H1 (cell line): ENCODE measurements at regions not wholly inside any gene's neighbourhood (a gene's known extent, or its start where the extent isn't known, plus 50 kb on each side); places are given as distances from the start of the nearest gene placed in this dataset.

Experiments used
- CTCF ChIA-PET: fragments of 300-600 bp; sonication (Branson Sonifier 250); formaldehyde crosslinking; loops from one replicate; lab custom pipeline; 2021; ENCODE audit not compliant: partially characterized antibody; lab: Charles Lee
- POLR2A ChIA-PET: fragments of 300-600 bp; sonication (Branson Sonifier 250); formaldehyde crosslinking; loops from one replicate; lab custom pipeline; 2021; ENCODE audit warnings: inconsistent platforms; ENCODE audit not compliant: partially characterized antibody; lab: Charles Lee
- DNase-seq, 2 experiments: peaks; one replicate each; pipeline versions ENCODE4 v3.0.0 to v3.0.0-alpha.2; 2010 to 2022; ENCODE audit warnings: low spot score in 2 of 2, low read depth in 1 of 2, mixed read lengths in 1 of 2
- FAIRE-seq: peaks from 2 replicates; lab custom pipeline; 2011; peaks lifted over from hg19 to GRCh38; lab: Jason Lieb, UNC
- H2AFZ ChIP-seq: 2 replicates; pipeline ENCODE4 v1.8.1; 2012; ENCODE audit warnings: low read length, inconsistent platforms
- H2AK5ac ChIP-seq: 2 replicates; pipeline ENCODE4 v1.6.1; 2013; ENCODE audit warnings: low read depth, low read length
- H2BK120ac ChIP-seq: replicated peaks from 2 replicates; pipeline ENCODE3; 2013; ENCODE audit warnings: low read depth, low read length, inconsistent platforms
- H2BK12ac ChIP-seq: 2 replicates; pipeline ENCODE4 v1.6.1; 2013; ENCODE audit warnings: low read depth, low read length
- H2BK15ac ChIP-seq: 2 replicates; pipeline ENCODE4 v1.6.1; 2013; ENCODE audit warnings: low read length
- H2BK20ac ChIP-seq: 2 replicates; pipeline ENCODE4 v1.6.1; 2013; ENCODE audit warnings: low read length
- H2BK5ac ChIP-seq: 2 replicates; pipeline ENCODE4 v1.6.1; 2013; ENCODE audit warnings: low read depth, low read length
- H3K14ac ChIP-seq: 2 replicates; pipeline ENCODE4 v1.6.1; 2013; ENCODE audit warnings: inconsistent platforms; ENCODE audit not compliant: insufficient read length
- H3K18ac ChIP-seq: 2 replicates; pipeline ENCODE4 v1.6.1; 2013; ENCODE audit warnings: low read length; ENCODE audit errors: extremely low read depth
- H3K23ac ChIP-seq: 2 replicates; pipeline ENCODE4 v1.6.1; 2013; ENCODE audit warnings: inconsistent platforms; ENCODE audit not compliant: insufficient read length
- H3K23me2 ChIP-seq: 2 replicates; pipeline ENCODE4 v1.6.1; 2013; ENCODE audit warnings: low read depth, low read length
- H3K27ac ChIP-seq: 2 replicates; pipeline ENCODE4 v1.6.1; 2011; ENCODE audit warnings: low read depth, low read length, inconsistent platforms
- H3K27me3 ChIP-seq, 4 experiments: replicated peaks in 1 of 4; 1 replicate in 1 of 4; 2 replicates in 3 of 4; pipeline versions ENCODE4 v1.6.1 to v1.8.1; 2011 to 2013; ENCODE audit warnings: low read length in 3 of 4, mild to moderate bottlenecking in 3 of 4, inconsistent platforms in 2 of 4, mixed read lengths in 2 of 4, moderate library complexity in 1 of 4; ENCODE audit not compliant: control insufficient read depth in 3 of 4, insufficient read depth in 3 of 4; ENCODE audit errors: extremely low read depth in 1 of 4
- H3K36me3 ChIP-seq, 4 experiments: 2 replicates each; pipeline versions ENCODE4 v1.6.1 to v1.8.1; 2011 to 2013; ENCODE audit warnings: mild to moderate bottlenecking in 4 of 4, low read length in 3 of 4, moderate library complexity in 2 of 4, control low read depth in 1 of 4, inconsistent platforms in 1 of 4; ENCODE audit not compliant: insufficient read depth in 4 of 4, control insufficient read depth in 2 of 4
- H3K4ac ChIP-seq: replicated peaks from 2 replicates; pipeline ENCODE3; 2013; ENCODE audit warnings: low read length, low read depth, mixed read lengths, inconsistent platforms; ENCODE audit not compliant: insufficient read length
- H3K4me1 ChIP-seq, 4 experiments: replicated peaks in 1 of 4; 1 replicate in 1 of 4; 2 replicates in 3 of 4; pipeline versions ENCODE4 v1.6.1 to v1.8.1; 2011 to 2013; ENCODE audit warnings: low read length in 3 of 4, inconsistent platforms in 2 of 4, mixed read lengths in 1 of 4; ENCODE audit not compliant: insufficient read depth in 4 of 4, control insufficient read depth in 3 of 4
- H3K4me2 ChIP-seq, 2 experiments: 2 replicates each; pipeline versions ENCODE4 v1.6.1 to v1.8.1; 2011 to 2013; ENCODE audit warnings: low read depth in 2 of 2, low read length in 2 of 2, control low read depth in 1 of 2, inconsistent platforms in 1 of 2, mild to moderate bottlenecking in 1 of 2; ENCODE audit not compliant: insufficient read depth in 1 of 2
- H3K4me3 ChIP-seq, 4 experiments: fragments of 200-600, 300-600 bp in 1 of 4; sonication (generic), shearing (Covaris generic), sonication (Bioruptor Twin) in 1 of 4; 2 replicates each; pipeline versions ENCODE4 v1.5.1 to v1.8.1; 2011 to 2016; ENCODE audit warnings: low read length in 4 of 4, low read depth in 3 of 4, control low read depth in 2 of 4, inconsistent platforms in 2 of 4, mild to moderate bottlenecking in 2 of 4, mixed read lengths in 1 of 4, moderate library complexity in 1 of 4; ENCODE audit not compliant: insufficient read depth in 2 of 4; ENCODE audit errors: extremely low read depth in 1 of 4
- H3K56ac ChIP-seq: replicated peaks from 2 replicates; pipeline ENCODE3; 2013; ENCODE audit warnings: low read depth, mild to moderate bottlenecking, mixed read lengths, low read length, inconsistent platforms; ENCODE audit not compliant: insufficient read length
- H3K79me1 ChIP-seq: 2 replicates; pipeline ENCODE4 v1.6.1; 2013; ENCODE audit warnings: low read depth, low read length, control low read depth
- H3K79me2 ChIP-seq, 2 experiments: 2 replicates each; pipeline versions ENCODE4 v1.6.1 to v1.8.1; 2012 to 2013; ENCODE audit warnings: low read length in 2 of 2, mild to moderate bottlenecking in 2 of 2, inconsistent platforms in 1 of 2; ENCODE audit not compliant: insufficient read depth in 2 of 2, control insufficient read depth in 1 of 2
- H3K9ac ChIP-seq, 4 experiments: replicated peaks in 1 of 4; 1 replicate in 1 of 4; 2 replicates in 3 of 4; pipeline versions ENCODE4 v1.6.1 to v1.8.1; 2011 to 2013; ENCODE audit warnings: low read depth in 3 of 4, low read length in 3 of 4, control low read depth in 2 of 4, mild to moderate bottlenecking in 2 of 4, moderate library complexity in 2 of 4, inconsistent platforms in 1 of 4; ENCODE audit errors: extremely low read depth in 1 of 4
- H3K9me3 ChIP-seq, 2 experiments: 2 replicates each; pipeline versions ENCODE4 v1.6.1 to v1.8.1; 2012 to 2013; ENCODE audit warnings: mild to moderate bottlenecking in 2 of 2, moderate library complexity in 2 of 2, control low read depth in 1 of 2, inconsistent platforms in 1 of 2, low read depth in 1 of 2, low read length in 1 of 2, mixed read lengths in 1 of 2; ENCODE audit not compliant: insufficient read depth in 2 of 2
- H4K20me1 ChIP-seq, 2 experiments: replicated peaks in 1 of 2; 2 replicates each; pipeline versions ENCODE3 to v1.8.1; 2011 to 2013; ENCODE audit warnings: inconsistent platforms in 2 of 2, low read length in 2 of 2, mild to moderate bottlenecking in 1 of 2; ENCODE audit not compliant: insufficient read depth in 2 of 2, control insufficient read depth in 1 of 2
- H4K5ac ChIP-seq: 2 replicates; pipeline ENCODE4 v1.6.1; 2013; ENCODE audit warnings: low read length, low read depth, mixed read lengths, inconsistent platforms; ENCODE audit not compliant: insufficient read length
- H4K8ac ChIP-seq: 2 replicates; pipeline ENCODE4 v1.8.0; 2013; ENCODE audit warnings: mild to moderate bottlenecking, moderate library complexity, low read length, inconsistent platforms; ENCODE audit not compliant: insufficient read depth; ENCODE audit errors: extremely low read depth
- H4K91ac ChIP-seq: replicated peaks from 2 replicates; pipeline ENCODE3; 2013; ENCODE audit warnings: low read length, mixed read lengths, inconsistent platforms; ENCODE audit not compliant: insufficient read length
- WGBS, 2 experiments: shearing (Covaris generic) in 1 of 2; methylation state at CpG; one replicate each; pipeline versions ENCODE4 v1.1.6 to v1.1.7; 2013 to 2015; ENCODE audit warnings: low lambda C conversion rate in 2 of 2, mixed read lengths in 2 of 2, inconsistent platforms in 1 of 2, low coverage in 1 of 2, missing lambda C conversion rate in 1 of 2; ENCODE audit not compliant: insufficient replicate concordance in 2 of 2, insufficient coverage in 1 of 2, insufficient read length in 1 of 2; ENCODE audit errors: extremely low coverage in 1 of 2, missing lambda C conversion rate in 1 of 2; 5-methylcytosine and 5-hydroxymethylcytosine counted together
- TF ChIP-seq, protein P1 (sequence below): IDR thresholded peaks from 2 replicates; pipeline ENCODE4 v1.6.1; 2011; ENCODE audit warnings: low read depth, mild to moderate bottlenecking, low read length; ENCODE audit not compliant: insufficient read depth

DNA sequence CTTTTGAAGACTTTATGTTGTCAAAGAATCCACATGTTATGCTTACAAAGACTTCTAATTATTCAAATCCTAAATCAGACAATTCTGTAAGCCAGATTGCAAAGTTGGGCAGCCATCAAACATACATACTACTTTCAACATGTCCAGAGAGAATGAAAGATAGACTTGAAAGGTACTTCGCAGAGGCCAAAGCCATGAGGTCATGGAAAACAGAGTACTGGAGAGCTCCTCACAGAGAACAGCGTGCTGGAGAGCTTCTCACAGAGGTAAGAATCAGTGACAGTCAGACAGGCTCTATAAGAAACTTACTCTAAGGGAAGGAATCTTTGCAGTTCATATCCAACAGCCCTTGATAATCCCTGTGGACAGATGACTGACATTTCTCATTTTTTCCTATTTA is 400.2 kb downstream of the GJA1 start:
- H3K4me3 ChIP-seq, result no peak overlapping the region
- no peak overlapping the region for H3K9ac ChIP-seq
- H3K23me2 ChIP-seq, result no peaks in the 10 kb centered on the region
- H3K14ac ChIP-seq, result no peak overlapping the region
- no peak overlapping the region for H2BK20ac ChIP-seq
- no peaks in the 10 kb centered on the region for H3K4me1 ChIP-seq
- H3K4ac ChIP-seq, result no peak overlapping the region
- no peaks in the 10 kb centered on the region for H3K36me3 ChIP-seq
- H3K4me2 ChIP-seq, result no peak overlapping the region
- H3K56ac ChIP-seq, result no peak overlapping the region
- no peak overlapping the region for H2AFZ ChIP-seq
- H4K5ac ChIP-seq, result no peak overlapping the region
- no peak overlapping the region for H2BK5ac ChIP-seq
- no peaks in the 10 kb centered on the region for H3K27me3 ChIP-seq
- no peak overlapping the region for H2BK15ac ChIP-seq
- ChIA-PET POLR2A (no interaction called here), CTCF (interaction anchor here (0.6 to 0.8 kb wide), 2 partner anchors 9 to 82 kb away, joined by 3 read pairs; no protein-coding TSS in a partner anchor)
- H3K18ac ChIP-seq, result no peak overlapping the region
- no peaks in the 10 kb centered on the region for H4K20me1 ChIP-seq
- no peak overlapping the region for H2BK12ac ChIP-seq
- H3K23ac ChIP-seq, result no peak overlapping the region
- WGBS, 2 experiments, result 83% methylated on average over 2 of the region's 2 CpGs; no CpG with 5 or more reads in 1 of the 2 experiments
- no peak overlapping the region for H2BK120ac ChIP-seq
- no peaks in the 10 kb centered on the region for H3K79me2 ChIP-seq
- TF ChIP-seq, protein P1, sequence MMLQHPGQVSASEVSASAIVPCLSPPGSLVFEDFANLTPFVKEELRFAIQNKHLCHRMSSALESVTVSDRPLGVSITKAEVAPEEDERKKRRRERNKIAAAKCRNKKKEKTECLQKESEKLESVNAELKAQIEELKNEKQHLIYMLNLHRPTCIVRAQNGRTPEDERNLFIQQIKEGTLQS, result no peak
- no peak overlapping the region for H3K27ac ChIP-seq
- DNase-seq, result no peak
- H3K9me3 ChIP-seq, result no peaks in the 10 kb centered on the region
- no peak overlapping the region for H4K91ac ChIP-seq
- FAIRE-seq, result no peak
- H3K79me1 ChIP-seq, result no peaks in the 10 kb centered on the region
- no peak overlapping the region for H4K8ac ChIP-seq
- H2AK5ac ChIP-seq, result no peak overlapping the region
